ENCODE measurements at regions not wholly inside any gene's neighbourhood (a gene's known extent, or its start where the extent isn't known, plus 50 kb on each side); places are given as distances from the start of the nearest gene placed in this dataset.

GRCh38 chr2:120892967-120893667, 157.4 kb downstream of the GLI2 start:
- H3K36me3 Mint-ChIP-seq (ENCODE audit: low read depth), result no peaks in the 10 kb centered on the region
- H3K4me3 Mint-ChIP-seq, result no peak overlapping the region
- no peak overlapping the region for H3K27ac Mint-ChIP-seq
- no peaks in the 10 kb centered on the region for H3K9me3 Mint-ChIP-seq
- peaks cover 2% of the 10 kb centered on the region for H3K27me3 Mint-ChIP-seq (ENCODE audit: insufficient read depth)
- intact Hi-C loops (cut with micrococcal nuclease), result no loop called here
- no peaks in the 10 kb centered on the region for H3K4me1 Mint-ChIP-seq (ENCODE audit: low read depth)
- no peak for DNase-seq (ENCODE audit: low spot score)

DNA sequence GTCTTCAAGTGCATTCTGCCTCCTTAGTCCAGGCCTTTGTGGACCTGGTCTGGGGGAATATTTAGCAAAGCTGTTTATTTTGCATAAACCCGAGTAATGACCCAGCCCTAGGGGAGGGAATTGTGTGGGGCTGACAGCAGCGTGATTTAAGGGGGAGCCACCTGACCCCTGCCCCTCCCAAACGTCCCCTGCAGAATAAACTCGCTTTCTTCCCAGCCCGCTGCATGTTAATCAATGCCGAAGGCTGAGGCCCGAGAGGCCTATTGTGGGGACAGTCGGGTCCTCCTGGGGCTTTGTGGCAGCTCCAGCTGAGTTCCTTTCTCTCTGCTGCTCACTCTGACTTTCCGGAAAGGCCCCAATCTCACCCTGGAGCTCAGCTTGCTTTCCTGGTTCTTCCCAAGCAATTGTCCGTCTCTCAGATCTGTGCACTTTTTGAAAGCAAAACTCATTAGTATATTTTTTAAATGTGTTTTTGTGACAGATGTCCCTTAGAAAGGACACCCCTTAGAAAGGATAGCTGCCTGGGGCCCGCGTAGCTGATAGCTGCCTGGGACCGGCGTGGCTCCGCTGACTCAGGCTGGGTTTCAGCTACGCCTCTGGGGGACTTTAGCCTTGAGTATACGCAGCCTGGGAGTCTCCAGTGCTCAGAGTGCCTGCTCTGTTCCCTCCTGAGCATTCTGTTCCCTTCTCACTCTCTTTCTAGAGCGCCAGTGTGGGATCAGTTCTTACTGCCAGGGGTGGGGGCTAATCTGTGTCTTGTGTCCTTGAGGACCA, 158.3 kb downstream of the GLI2 start:
- peaks cover 2% of the 10 kb centered on the region for H3K27me3 Mint-ChIP-seq (ENCODE audit: insufficient read depth)
- no peaks in the 10 kb centered on the region for H3K4me1 Mint-ChIP-seq (ENCODE audit: low read depth)
- no peak overlapping the region for H3K4me3 Mint-ChIP-seq
- H3K9me3 Mint-ChIP-seq, result no peaks in the 10 kb centered on the region
- no peak for DNase-seq (ENCODE audit: low spot score)
- no peak overlapping the region for H3K27ac Mint-ChIP-seq
- H3K36me3 Mint-ChIP-seq (ENCODE audit: low read depth), result no peaks in the 10 kb centered on the region
- intact Hi-C loops (cut with micrococcal nuclease), result no loop called here

GRCh38 chr2:120894966-120895365, 159.3 kb downstream of the GLI2 start:
- no peak for DNase-seq (ENCODE audit: low spot score)
- no peaks in the 10 kb centered on the region for H3K4me1 Mint-ChIP-seq (ENCODE audit: low read depth)
- no peaks in the 10 kb centered on the region for H3K36me3 Mint-ChIP-seq (ENCODE audit: low read depth)
- peaks cover 2% of the 10 kb centered on the region for H3K27me3 Mint-ChIP-seq (ENCODE audit: insufficient read depth)
- H3K4me3 Mint-ChIP-seq, result no peak overlapping the region
- intact Hi-C loops (cut with micrococcal nuclease), result no loop called here
- no peak overlapping the region for H3K27ac Mint-ChIP-seq
- H3K9me3 Mint-ChIP-seq, result no peaks in the 10 kb centered on the region

- H3K4me3 Mint-ChIP-seq, result no peak overlapping the region
- no peaks in the 10 kb centered on the region for H3K36me3 Mint-ChIP-seq (ENCODE audit: low read depth)
- H3K27me3 Mint-ChIP-seq (ENCODE audit: insufficient read depth), result peaks cover 5% of the 10 kb centered on the region
- H3K4me1 Mint-ChIP-seq (ENCODE audit: low read depth), result no peaks in the 10 kb centered on the region
- H3K27ac Mint-ChIP-seq, result no peak overlapping the region
- H3K9me3 Mint-ChIP-seq, result no peaks in the 10 kb centered on the region
- intact Hi-C loops (cut with micrococcal nuclease), result no loop called here
- no peak for DNase-seq (ENCODE audit: low spot score)
These were observed 160.5 kb downstream of the GLI2 start for GRCh38 chr2:120896126-120896525.

DNA sequence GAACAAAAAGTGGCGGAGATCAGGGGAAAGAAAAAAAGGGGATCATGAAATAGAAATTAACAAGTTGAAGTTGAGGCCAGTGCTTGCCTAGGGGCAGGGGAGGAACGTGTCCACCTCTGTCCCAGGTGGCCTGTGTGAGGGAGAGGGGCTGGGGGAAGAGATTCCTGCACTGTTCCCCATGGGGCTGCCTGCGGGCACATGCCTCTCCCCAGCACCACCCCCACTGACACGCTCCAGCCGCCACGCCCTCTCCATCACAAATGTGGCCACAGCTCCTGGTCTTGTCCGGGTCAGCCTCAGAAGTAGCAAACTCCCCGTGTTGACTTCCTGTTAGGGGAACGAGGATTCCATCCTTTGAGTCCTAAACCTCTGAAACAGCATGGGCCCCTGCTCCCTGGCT, 161.2 kb downstream of the GLI2 start:
- H3K4me1 Mint-ChIP-seq (ENCODE audit: low read depth), result no peaks in the 10 kb centered on the region
- H3K27me3 Mint-ChIP-seq (ENCODE audit: insufficient read depth), result peaks cover 5% of the 10 kb centered on the region
- no peak overlapping the region for H3K27ac Mint-ChIP-seq
- H3K4me3 Mint-ChIP-seq, result no peak overlapping the region
- no peaks in the 10 kb centered on the region for H3K9me3 Mint-ChIP-seq
- intact Hi-C loops (cut with micrococcal nuclease), result no loop called here
- DNase-seq (ENCODE audit: low spot score), result no peak
- no peaks in the 10 kb centered on the region for H3K36me3 Mint-ChIP-seq (ENCODE audit: low read depth)

- Mint-ChIP-seq H3K27ac (no peak overlapping the region), H3K4me1 (ENCODE audit: low read depth) (no peaks in the 10 kb centered on the region), H3K27me3 (ENCODE audit: insufficient read depth) (peaks cover 5% of the 10 kb centered on the region), H3K9me3 (no peaks in the 10 kb centered on the region), H3K4me3 (no peak overlapping the region), H3K36me3 (ENCODE audit: low read depth) (no peaks in the 10 kb centered on the region)
- intact Hi-C loops (cut with micrococcal nuclease), result no loop called here
- DNase-seq (ENCODE audit: low spot score), result no peak
These were observed 161.7 kb downstream of the GLI2 start for GRCh38 chr2:120897399-120897798.

GRCh38 chr2:120898496-120898895, 162.8 kb downstream of the GLI2 start:
- H3K27ac Mint-ChIP-seq, result no peak overlapping the region
- H3K27me3 Mint-ChIP-seq (ENCODE audit: insufficient read depth), result peaks cover 5% of the 10 kb centered on the region
- no peaks in the 10 kb centered on the region for H3K36me3 Mint-ChIP-seq (ENCODE audit: low read depth)

DNA sequence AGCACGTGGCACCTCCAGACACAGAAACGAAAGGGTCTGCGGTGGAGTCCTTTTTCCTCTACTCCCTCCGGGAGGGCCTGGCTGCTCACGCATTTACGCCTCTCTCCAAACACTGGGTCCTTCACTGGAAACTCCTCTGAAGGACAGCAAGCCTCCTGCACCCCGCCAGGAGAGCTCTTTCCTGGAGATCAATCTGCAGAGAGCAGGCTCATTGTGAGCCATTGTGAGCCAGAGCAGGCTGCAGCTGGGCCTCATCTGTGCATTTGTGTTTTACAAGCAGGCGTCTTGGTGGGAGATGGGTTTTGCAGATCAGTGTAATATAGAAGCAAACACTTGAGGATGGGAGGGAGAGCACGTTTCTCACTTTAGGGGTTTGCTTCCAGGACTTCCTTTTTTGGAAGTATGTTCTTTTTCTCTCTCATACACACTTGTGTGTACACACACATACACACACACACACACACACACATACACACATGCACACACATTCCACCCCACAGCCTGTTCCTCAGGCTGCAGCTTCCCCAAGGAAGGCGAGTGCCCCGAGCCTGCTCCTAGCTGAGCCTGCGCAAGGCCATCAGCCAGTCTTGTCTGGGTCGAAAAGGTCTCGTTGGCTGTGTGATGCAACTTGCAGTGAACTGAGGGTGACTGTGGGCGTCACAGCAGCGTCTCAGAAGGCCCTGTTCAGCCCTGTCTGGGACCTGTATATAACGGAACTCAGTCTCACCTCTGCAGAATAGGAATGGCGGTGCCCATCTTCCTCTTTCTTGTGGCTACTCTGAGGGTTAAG, 163.5 kb downstream of the GLI2 start:
- Mint-ChIP-seq H3K27me3 (ENCODE audit: insufficient read depth) (peaks cover 5% of the 10 kb centered on the region), H3K9me3 (no peaks in the 10 kb centered on the region), H3K4me3 (no peak overlapping the region), H3K27ac (no peak overlapping the region), H3K36me3 (ENCODE audit: low read depth) (no peaks in the 10 kb centered on the region), H3K4me1 (ENCODE audit: low read depth) (no peaks in the 10 kb centered on the region)
- DNase-seq (ENCODE audit: low spot score), result no peak
- intact Hi-C loops (cut with micrococcal nuclease), result no loop called here

More at GRCh38 chr2:120898496-120898895, 162.8 kb downstream of the GLI2 start:
- H3K9me3 Mint-ChIP-seq, result no peaks in the 10 kb centered on the region
- no peak for DNase-seq (ENCODE audit: low spot score)
- H3K4me1 Mint-ChIP-seq (ENCODE audit: low read depth), result no peaks in the 10 kb centered on the region
- intact Hi-C loops (cut with micrococcal nuclease), result no loop called here
- no peak overlapping the region for H3K4me3 Mint-ChIP-seq

DNA sequence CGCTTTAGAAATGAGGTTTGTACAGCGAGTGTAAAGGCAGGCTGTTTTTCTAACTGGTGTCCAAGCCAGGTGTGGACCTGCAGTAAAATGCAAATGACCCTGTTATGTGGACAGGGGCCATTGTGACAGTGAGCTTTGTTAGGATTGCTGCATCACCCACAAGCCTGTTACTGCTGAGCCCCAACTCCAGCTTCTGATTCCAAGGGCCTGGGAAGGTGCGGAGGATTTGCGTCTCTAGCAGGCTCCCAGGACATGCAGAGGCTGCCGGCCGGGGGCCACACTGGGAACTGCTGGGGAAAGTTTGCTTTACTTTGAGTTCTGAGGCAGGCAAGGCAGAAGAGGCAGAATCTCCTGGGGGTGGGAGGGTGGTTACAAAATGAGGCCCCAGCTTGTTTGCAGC, 164.1 kb downstream of the GLI2 start:
- H3K36me3 Mint-ChIP-seq (ENCODE audit: low read depth), result no peaks in the 10 kb centered on the region
- no peaks in the 10 kb centered on the region for H3K9me3 Mint-ChIP-seq
- no peaks in the 10 kb centered on the region for H3K4me1 Mint-ChIP-seq (ENCODE audit: low read depth)
- intact Hi-C loops (cut with micrococcal nuclease), result no loop called here
- peaks cover 5% of the 10 kb centered on the region for H3K27me3 Mint-ChIP-seq (ENCODE audit: insufficient read depth)
- no peak overlapping the region for H3K27ac Mint-ChIP-seq
- H3K4me3 Mint-ChIP-seq, result no peak overlapping the region
- no peak for DNase-seq (ENCODE audit: low spot score)

DNA sequence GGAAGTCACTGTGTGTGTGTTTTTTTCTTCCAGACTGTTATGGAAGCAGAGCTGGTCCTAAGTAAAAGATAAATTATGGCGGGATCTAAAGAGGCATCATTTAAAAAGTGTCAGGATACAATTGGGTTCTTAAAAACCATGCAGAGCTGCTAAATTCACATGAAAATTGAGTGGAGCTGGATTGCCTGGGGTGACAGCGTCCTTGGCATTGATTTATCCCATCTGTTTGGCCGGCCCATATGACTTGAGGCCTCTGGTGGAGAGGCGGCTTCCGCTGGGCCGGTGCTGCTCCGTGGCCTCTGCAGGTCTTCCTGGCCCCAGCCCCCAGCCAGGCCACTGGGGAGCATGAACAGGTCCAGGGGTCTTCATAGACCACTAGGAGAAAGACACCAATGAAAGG, 165.5 kb downstream of the GLI2 start:
- H3K36me3 Mint-ChIP-seq (ENCODE audit: low read depth), result no peaks in the 10 kb centered on the region
- intact Hi-C loops (cut with micrococcal nuclease), result no loop called here
- no peaks in the 10 kb centered on the region for H3K4me1 Mint-ChIP-seq (ENCODE audit: low read depth)
- no peak overlapping the region for H3K4me3 Mint-ChIP-seq
- no peak for DNase-seq (ENCODE audit: low spot score)
- H3K9me3 Mint-ChIP-seq, result no peaks in the 10 kb centered on the region
- H3K27ac Mint-ChIP-seq, result no peak overlapping the region
- peaks cover 5% of the 10 kb centered on the region for H3K27me3 Mint-ChIP-seq (ENCODE audit: insufficient read depth)

GRCh38 chr2:120902592-120902991, 166.9 kb downstream of the GLI2 start:
- H3K27me3 Mint-ChIP-seq (ENCODE audit: insufficient read depth), result peaks cover 5% of the 10 kb centered on the region
- no peak overlapping the region for H3K27ac Mint-ChIP-seq
- no peaks in the 10 kb centered on the region for H3K36me3 Mint-ChIP-seq (ENCODE audit: low read depth)
- no peaks in the 10 kb centered on the region for H3K9me3 Mint-ChIP-seq
- no peaks in the 10 kb centered on the region for H3K4me1 Mint-ChIP-seq (ENCODE audit: low read depth)
- intact Hi-C loops (cut with micrococcal nuclease), result no loop called here
- H3K4me3 Mint-ChIP-seq, result no peak overlapping the region
- no peak for DNase-seq (ENCODE audit: low spot score)

DNA sequence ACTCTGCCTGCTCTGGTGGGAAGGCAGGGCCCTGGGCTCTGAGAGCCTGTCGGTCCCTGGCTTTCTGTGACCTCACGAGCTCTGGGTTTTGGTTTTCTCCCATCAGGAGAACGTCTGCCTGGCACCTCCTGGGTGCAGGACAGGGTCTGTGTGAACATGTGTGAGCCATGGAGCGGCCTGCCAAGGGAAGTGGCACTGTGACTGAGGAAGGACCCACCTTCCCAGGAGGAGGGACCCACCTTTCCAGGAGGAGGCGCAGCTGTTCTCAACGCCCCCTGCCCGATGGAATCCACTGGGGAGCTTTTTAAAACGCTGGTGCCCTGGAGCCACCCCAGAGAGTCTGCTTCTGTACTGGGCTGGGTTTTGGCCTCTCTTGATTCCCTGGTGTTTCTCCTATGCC, 168.7 kb downstream of the GLI2 start:
- Mint-ChIP-seq H3K27me3 (ENCODE audit: insufficient read depth) (peaks cover 3% of the 10 kb centered on the region), H3K9me3 (no peaks in the 10 kb centered on the region), H3K4me3 (no peak overlapping the region), H3K27ac (no peak overlapping the region), H3K4me1 (ENCODE audit: low read depth) (no peaks in the 10 kb centered on the region), H3K36me3 (ENCODE audit: low read depth) (no peaks in the 10 kb centered on the region)
- intact Hi-C loops (cut with micrococcal nuclease), result no loop called here
- DNase-seq (ENCODE audit: low spot score), result no peak

GRCh38 chr2:120904830-120905234, 169.2 kb downstream of the GLI2 start:
- Mint-ChIP-seq H3K4me3 (no peak overlapping the region), H3K27ac (no peak overlapping the region), H3K9me3 (no peaks in the 10 kb centered on the region), H3K4me1 (ENCODE audit: low read depth) (no peaks in the 10 kb centered on the region), H3K27me3 (ENCODE audit: insufficient read depth) (peaks cover 3% of the 10 kb centered on the region), H3K36me3 (ENCODE audit: low read depth) (no peaks in the 10 kb centered on the region)
- intact Hi-C loops (cut with micrococcal nuclease), result no loop called here
- no peak for DNase-seq (ENCODE audit: low spot score)
